ENCODE measurements at regions not wholly inside any gene's neighbourhood (a gene's known extent, or its start where the extent isn't known, plus 50 kb on each side); places are given as distances from the start of the nearest gene placed in this dataset.

DNA sequence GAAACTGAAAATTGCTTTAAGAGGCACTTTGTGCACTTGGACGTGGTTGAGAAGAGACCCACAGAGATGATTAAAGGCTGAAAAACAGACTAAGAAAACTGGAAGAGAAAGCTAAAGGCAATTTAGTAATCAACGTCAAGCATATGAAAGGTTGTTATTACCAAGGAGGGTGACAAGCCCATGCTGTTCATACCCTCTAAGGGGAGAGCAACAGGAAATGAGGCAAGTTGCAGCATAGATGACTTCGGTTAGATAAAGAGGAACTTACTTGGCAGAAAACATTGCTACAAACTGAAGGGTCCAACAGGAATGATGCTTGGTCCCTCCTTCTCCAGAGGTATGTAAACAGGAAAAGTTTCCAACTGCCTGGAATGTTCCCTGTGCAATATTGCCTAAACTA lies 107.8 kb downstream of the DUSP6 start:
- Histone ChIP-seq H3K27me3 (ENCODE audit: control insufficient read depth, insufficient read depth, low read length, poor library complexity, severe bottlenecking) (no peaks in the 10 kb centered on the region), H3K4me3 (ENCODE audit: insufficient read depth, low read depth, low read length) (no peak overlapping the region), H3K4me1 (ENCODE audit: control insufficient read depth, insufficient read depth, low read length) (peaks cover 6% of the 10 kb centered on the region), H3K36me3 (ENCODE audit: control insufficient read depth, insufficient read depth, low read length) (no peaks in the 10 kb centered on the region), H3K9me3 (ENCODE audit: control insufficient read depth, low read length) (no peaks in the 10 kb centered on the region), H3K27ac (ENCODE audit: insufficient read depth, low read depth, low read length, poor library complexity, severe bottlenecking) (no peak overlapping the region)
- 85 to 87% methylated on average over 3 of the region's 3 CpGs for WGBS, 2 experiments

DNA sequence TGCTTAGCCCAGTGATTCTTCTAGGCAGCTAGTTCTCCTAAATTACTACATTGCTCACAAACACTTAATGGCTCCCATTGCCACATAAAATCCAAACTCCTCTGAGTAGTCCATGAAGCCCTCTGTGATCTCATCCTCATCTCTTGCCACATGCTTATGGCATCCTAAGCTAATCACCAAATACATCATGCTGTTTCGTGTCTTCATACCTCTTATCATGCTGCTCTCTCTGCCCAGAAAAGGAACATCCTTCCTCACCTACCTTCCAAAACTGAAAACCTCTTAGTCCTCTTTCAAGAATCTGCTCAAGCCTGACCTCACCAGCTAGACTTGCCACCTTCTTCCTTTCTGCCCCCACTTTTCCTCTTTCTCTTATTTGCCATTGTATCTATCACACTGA lies 108.5 kb downstream of the DUSP6 start:
- Histone ChIP-seq H3K27ac (ENCODE audit: insufficient read depth, low read depth, low read length, poor library complexity, severe bottlenecking) (no peak overlapping the region), H3K36me3 (ENCODE audit: control insufficient read depth, insufficient read depth, low read length) (no peaks in the 10 kb centered on the region), H3K4me1 (ENCODE audit: control insufficient read depth, insufficient read depth, low read length) (peaks cover 6% of the 10 kb centered on the region), H3K27me3 (ENCODE audit: control insufficient read depth, insufficient read depth, low read length, poor library complexity, severe bottlenecking) (no peaks in the 10 kb centered on the region), H3K4me3 (ENCODE audit: insufficient read depth, low read depth, low read length) (no peak overlapping the region), H3K9me3 (ENCODE audit: control insufficient read depth, low read length) (no peaks in the 10 kb centered on the region)
- 91 to 95% methylated on average over 1 of the region's 1 CpG for WGBS, 2 experiments

DNA sequence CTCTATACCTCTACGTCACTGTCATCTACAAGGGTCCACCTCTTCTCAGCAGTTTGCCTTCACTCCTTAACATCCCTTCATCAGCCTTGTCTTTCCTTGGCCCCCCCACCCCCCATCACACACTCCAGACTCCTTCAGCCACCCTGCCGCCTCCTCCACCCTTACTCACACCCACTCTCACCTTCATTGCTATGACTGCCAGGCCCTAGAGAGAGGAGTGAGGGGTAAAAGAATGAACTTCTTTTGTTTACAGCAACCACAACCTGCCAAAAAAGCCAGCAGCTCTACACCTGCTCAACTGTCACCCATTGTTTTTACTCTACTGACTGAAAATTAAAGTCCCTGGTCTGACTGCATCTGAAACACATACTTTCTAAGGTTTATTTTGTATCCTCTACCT lies 112.8 kb downstream of the DUSP6 start:
- no peaks in the 10 kb centered on the region for H3K4me1 ChIP-seq (ENCODE audit: control insufficient read depth, insufficient read depth, low read length)
- no peaks in the 10 kb centered on the region for H3K27me3 ChIP-seq (ENCODE audit: control insufficient read depth, insufficient read depth, low read length, poor library complexity, severe bottlenecking)
- H3K27ac ChIP-seq (ENCODE audit: insufficient read depth, low read depth, low read length, poor library complexity, severe bottlenecking): no peak overlapping the region
- H3K36me3 ChIP-seq (ENCODE audit: control insufficient read depth, insufficient read depth, low read length): no peaks in the 10 kb centered on the region
- H3K9me3 ChIP-seq (ENCODE audit: control insufficient read depth, low read length): no peaks in the 10 kb centered on the region
- WGBS, 2 experiments: 72 to 93% methylated on average over 1 to 2 of the region's 2 CpGs
- no peak overlapping the region for H3K4me3 ChIP-seq (ENCODE audit: insufficient read depth, low read depth, low read length)

DNA sequence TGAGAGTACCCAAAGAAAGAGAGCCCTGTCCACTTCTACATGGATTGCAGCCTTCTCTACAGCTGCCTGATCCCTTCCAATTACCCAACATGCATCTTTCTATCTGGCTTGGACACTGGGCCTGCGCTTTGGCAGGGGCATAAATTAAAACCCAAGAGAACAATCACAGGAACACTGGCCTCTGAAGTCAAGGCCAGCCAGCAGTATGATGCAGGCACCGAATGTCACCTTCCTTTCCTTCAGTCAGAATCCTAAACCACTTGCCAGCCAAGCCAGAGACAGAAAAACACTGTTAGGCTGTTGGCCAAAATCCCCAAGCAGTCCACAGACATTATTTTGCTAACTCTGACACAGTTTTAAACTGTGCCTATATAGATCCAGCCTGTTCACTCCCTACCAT lies 113.7 kb downstream of the DUSP6 start:
- H3K36me3 ChIP-seq (ENCODE audit: control insufficient read depth, insufficient read depth, low read length): no peaks in the 10 kb centered on the region
- no peak overlapping the region for H3K4me3 ChIP-seq (ENCODE audit: insufficient read depth, low read depth, low read length)
- H3K9me3 ChIP-seq (ENCODE audit: control insufficient read depth, low read length): no peaks in the 10 kb centered on the region
- 92 to 97% methylated on average over 2 of the region's 2 CpGs for WGBS, 2 experiments
- H3K4me1 ChIP-seq (ENCODE audit: control insufficient read depth, insufficient read depth, low read length): no peaks in the 10 kb centered on the region
- H3K27ac ChIP-seq (ENCODE audit: insufficient read depth, low read depth, low read length, poor library complexity, severe bottlenecking): no peak overlapping the region
- no peaks in the 10 kb centered on the region for H3K27me3 ChIP-seq (ENCODE audit: control insufficient read depth, insufficient read depth, low read length, poor library complexity, severe bottlenecking)

DNA sequence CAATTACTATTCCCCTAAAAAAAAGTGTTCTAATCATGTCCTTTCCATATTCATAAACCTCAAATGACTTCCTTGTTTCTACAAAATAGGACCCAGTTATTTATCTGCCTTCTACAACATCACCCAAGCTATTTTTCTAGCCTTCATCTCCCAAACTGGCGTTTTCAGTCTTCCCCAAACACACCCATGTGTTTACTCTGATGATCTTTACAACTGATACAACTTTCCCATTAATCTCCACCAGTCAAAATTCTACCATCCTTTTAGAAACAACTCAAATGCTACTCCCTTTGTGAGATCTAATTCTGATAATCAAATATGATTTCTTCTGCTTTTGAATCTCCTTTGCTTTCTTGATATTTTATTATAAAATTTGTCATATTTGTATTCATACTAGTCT lies 114.5 kb downstream of the DUSP6 start:
- Histone ChIP-seq H3K27ac (ENCODE audit: insufficient read depth, low read depth, low read length, poor library complexity, severe bottlenecking) (no peak overlapping the region), H3K9me3 (ENCODE audit: control insufficient read depth, low read length) (no peaks in the 10 kb centered on the region), H3K27me3 (ENCODE audit: control insufficient read depth, insufficient read depth, low read length, poor library complexity, severe bottlenecking) (no peaks in the 10 kb centered on the region), H3K4me1 (ENCODE audit: control insufficient read depth, insufficient read depth, low read length) (no peaks in the 10 kb centered on the region), H3K36me3 (ENCODE audit: control insufficient read depth, insufficient read depth, low read length) (no peaks in the 10 kb centered on the region), H3K4me3 (ENCODE audit: insufficient read depth, low read depth, low read length) (no peak overlapping the region)
- WGBS, 2 experiments: 94 to 96% methylated on average over 1 of the region's 1 CpG

DNA sequence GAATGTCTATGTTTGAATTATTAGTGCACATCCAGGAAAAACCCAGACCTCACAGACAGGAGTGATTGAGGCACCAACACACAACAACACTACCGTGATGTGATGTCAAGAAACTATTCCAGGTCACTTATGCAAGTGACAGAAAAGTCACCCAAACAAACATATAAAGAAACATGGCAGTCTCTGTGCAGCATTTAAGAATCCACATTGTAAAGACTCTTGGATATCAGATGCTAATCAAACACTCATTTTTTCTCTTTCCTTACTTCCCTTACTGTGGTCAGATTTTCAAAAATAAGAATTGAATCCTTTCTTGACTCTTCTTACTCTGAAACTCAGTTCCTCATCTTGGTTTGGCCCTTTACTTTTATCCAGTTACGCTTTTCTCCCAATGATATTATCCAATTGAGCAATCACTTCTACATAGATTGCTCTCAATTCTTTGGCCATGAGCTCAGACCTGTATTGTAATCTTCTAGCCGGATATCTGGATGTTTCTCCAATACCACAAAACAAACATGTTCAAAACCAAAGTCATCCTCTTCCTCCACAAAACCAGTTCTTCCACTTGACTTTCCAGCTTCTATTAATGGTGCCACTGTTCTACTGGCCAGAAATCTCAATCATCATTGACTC lies 115.4 kb downstream of the DUSP6 start:
- Histone ChIP-seq H3K4me1 (ENCODE audit: control insufficient read depth, insufficient read depth, low read length) (no peaks in the 10 kb centered on the region), H3K9me3 (ENCODE audit: control insufficient read depth, low read length) (no peaks in the 10 kb centered on the region), H3K36me3 (ENCODE audit: control insufficient read depth, insufficient read depth, low read length) (no peaks in the 10 kb centered on the region), H3K27me3 (ENCODE audit: control insufficient read depth, insufficient read depth, low read length, poor library complexity, severe bottlenecking) (no peaks in the 10 kb centered on the region), H3K4me3 (ENCODE audit: insufficient read depth, low read depth, low read length) (no peak overlapping the region), H3K27ac (ENCODE audit: insufficient read depth, low read depth, low read length, poor library complexity, severe bottlenecking) (no peak overlapping the region)
- WGBS, 2 experiments: 94 to 96% methylated on average over 3 of the region's 3 CpGs

DNA sequence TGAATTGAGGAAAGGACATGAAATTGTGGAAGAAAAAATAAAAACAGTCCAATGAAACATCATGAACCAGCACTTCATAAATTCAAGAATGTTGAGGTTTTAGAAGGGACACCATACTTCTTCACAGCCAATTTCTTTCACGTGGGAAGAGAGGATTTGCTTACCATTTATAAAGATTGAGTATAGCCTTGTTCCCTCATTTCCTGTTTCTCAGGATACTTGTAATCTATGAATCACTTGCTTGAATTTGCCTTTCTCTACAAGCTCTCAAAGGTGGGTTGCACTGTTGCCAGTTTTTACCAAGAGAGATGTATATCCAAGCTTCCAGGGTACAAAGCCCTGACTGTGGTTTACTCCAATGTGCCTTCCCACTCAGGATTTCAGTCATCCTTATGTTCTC lies 116.1 kb downstream of the DUSP6 start:
- H3K9me3 ChIP-seq (ENCODE audit: control insufficient read depth, low read length): no peaks in the 10 kb centered on the region
- H3K27ac ChIP-seq (ENCODE audit: insufficient read depth, low read depth, low read length, poor library complexity, severe bottlenecking): no peak overlapping the region
- no peaks in the 10 kb centered on the region for H3K27me3 ChIP-seq (ENCODE audit: control insufficient read depth, insufficient read depth, low read length, poor library complexity, severe bottlenecking)
- H3K4me3 ChIP-seq (ENCODE audit: insufficient read depth, low read depth, low read length): no peak overlapping the region
- 100% methylated on average over 1 of the region's 1 CpG for WGBS, 2 experiments
- no peaks in the 10 kb centered on the region for H3K4me1 ChIP-seq (ENCODE audit: control insufficient read depth, insufficient read depth, low read length)
- no peaks in the 10 kb centered on the region for H3K36me3 ChIP-seq (ENCODE audit: control insufficient read depth, insufficient read depth, low read length)

DNA sequence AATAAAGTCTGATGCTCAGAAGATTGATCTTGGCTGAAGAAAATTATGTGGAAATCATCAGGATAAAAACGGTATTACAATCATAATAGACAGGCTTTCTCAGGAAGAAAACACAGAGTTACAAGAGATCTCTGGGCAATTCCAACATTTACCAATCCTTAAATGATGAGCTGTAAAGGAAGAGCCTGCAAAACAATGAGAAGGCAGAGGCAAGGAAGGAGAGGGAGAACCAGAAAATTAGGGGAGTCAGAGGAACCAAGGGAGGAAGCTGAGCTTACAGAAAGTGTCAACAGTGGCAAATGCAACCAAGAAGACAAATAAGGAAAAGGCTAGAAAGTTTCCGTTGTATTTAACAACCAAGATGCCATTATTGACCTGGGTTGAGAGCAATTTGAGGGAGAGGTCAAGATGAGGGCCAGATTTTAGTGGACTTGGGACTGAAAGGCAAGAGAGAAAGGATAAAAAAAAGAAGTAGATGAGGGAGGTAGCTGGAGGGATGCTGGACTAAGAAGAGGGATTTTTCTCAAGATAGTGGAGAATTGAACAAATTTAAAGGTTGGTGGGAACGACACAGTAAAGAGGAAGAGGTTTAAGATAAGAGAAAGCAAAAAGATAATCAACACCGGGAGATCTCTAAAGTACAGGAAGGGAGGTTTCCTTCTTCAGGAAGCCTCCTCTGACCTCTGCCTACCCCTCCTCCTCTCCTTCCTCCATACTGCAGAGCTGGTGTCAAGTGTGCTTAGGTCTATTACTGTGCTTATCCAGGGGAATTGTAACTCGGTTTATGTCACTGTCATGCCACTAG lies 116.9 kb downstream of the DUSP6 start:
- no peaks in the 10 kb centered on the region for H3K36me3 ChIP-seq (ENCODE audit: control insufficient read depth, insufficient read depth, low read length)
- H3K27ac ChIP-seq (ENCODE audit: insufficient read depth, low read depth, low read length, poor library complexity, severe bottlenecking): no peak overlapping the region
- 90 to 93% methylated on average over 3 to 5 of the region's 5 CpGs for WGBS, 2 experiments
- no peaks in the 10 kb centered on the region for H3K9me3 ChIP-seq (ENCODE audit: control insufficient read depth, low read length)
- no peaks in the 10 kb centered on the region for H3K4me1 ChIP-seq (ENCODE audit: control insufficient read depth, insufficient read depth, low read length)
- no peaks in the 10 kb centered on the region for H3K27me3 ChIP-seq (ENCODE audit: control insufficient read depth, insufficient read depth, low read length, poor library complexity, severe bottlenecking)
- no peak overlapping the region for H3K4me3 ChIP-seq (ENCODE audit: insufficient read depth, low read depth, low read length)

DNA sequence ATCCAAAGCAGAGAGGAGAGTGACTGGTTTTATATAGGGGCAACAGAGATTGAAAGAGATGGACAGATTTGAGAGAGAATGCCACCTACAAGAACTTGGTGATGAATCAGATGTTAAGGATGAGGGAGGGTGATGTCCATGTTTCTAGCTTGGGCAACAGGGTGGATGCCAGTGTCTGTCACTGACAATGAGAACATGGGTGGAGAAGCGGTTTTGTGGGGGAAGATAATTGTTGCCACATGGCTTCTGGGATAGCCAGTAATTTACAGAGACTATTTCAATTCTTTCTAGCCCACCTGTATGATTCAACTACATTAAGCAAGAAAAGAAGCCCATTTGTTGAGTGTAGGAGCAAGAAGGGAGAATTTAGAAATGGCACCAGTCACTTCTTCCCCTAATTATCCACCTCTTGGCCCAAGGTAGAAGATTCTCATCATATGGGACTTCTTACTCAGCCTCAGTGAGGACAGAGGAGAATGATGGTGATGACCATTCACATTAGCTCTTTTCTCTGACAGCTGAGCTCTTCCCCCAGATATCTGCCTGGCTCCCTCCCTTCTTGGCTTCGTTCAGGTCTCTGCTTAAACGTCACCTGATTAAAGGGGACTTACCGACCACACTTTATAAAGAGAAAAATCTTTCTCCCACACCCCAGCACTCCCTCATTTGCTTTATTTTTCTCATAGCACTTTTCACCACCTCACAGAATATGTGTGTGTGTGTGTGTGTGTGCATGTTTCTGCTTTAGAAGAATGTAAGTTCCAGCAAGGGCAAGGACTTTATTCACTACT lies 117.8 kb downstream of the DUSP6 start:
- Histone ChIP-seq H3K9me3 (ENCODE audit: control insufficient read depth, low read length) (no peaks in the 10 kb centered on the region), H3K36me3 (ENCODE audit: control insufficient read depth, insufficient read depth, low read length) (no peaks in the 10 kb centered on the region), H3K4me3 (ENCODE audit: insufficient read depth, low read depth, low read length) (no peak overlapping the region), H3K27ac (ENCODE audit: insufficient read depth, low read depth, low read length, poor library complexity, severe bottlenecking) (no peak overlapping the region), H3K27me3 (ENCODE audit: control insufficient read depth, insufficient read depth, low read length, poor library complexity, severe bottlenecking) (no peaks in the 10 kb centered on the region), H3K4me1 (ENCODE audit: control insufficient read depth, insufficient read depth, low read length) (no peaks in the 10 kb centered on the region)
- WGBS, 2 experiments: 91 to 92% methylated on average over 4 of the region's 4 CpGs

DNA sequence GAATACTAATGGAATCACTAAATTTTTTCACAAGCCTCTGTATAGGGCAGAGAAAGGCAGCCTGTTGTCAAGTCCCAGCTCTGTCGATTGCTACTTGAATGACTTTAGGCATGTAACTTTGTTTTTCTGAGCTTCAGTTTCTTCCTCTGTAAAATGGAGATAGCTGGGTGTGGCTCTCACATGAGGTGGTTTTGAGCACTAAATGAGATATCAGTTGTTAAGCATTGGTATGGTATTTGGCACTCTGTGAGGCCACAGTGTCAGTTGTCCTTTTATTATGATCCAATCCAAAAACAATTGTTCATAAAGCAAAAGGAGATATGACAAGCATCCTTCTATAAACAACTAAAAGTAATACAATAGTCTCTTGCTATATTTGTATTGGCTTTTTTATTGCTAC lies 120.6 kb downstream of the DUSP6 start:
- H3K4me3 ChIP-seq (ENCODE audit: insufficient read depth, low read depth, low read length): no peak overlapping the region
- no peaks in the 10 kb centered on the region for H3K9me3 ChIP-seq (ENCODE audit: control insufficient read depth, low read length)
- 95 to 100% methylated on average over 1 of the region's 1 CpG for WGBS, 2 experiments
- H3K27ac ChIP-seq (ENCODE audit: insufficient read depth, low read depth, low read length, poor library complexity, severe bottlenecking): no peak overlapping the region
- H3K4me1 ChIP-seq (ENCODE audit: control insufficient read depth, insufficient read depth, low read length): no peaks in the 10 kb centered on the region
- no peaks in the 10 kb centered on the region for H3K36me3 ChIP-seq (ENCODE audit: control insufficient read depth, insufficient read depth, low read length)
- H3K27me3 ChIP-seq (ENCODE audit: control insufficient read depth, insufficient read depth, low read length, poor library complexity, severe bottlenecking): no peaks in the 10 kb centered on the region
